ENCODE measurements at regions not wholly inside any gene's neighbourhood (a gene's known extent, or its start where the extent isn't known, plus 50 kb on each side); places are given as distances from the start of the nearest gene placed in this dataset.

GRCh38 chr13:39244561-39245230 is 206.4 kb downstream of the NHLRC3 start:
- no peak for DNase-seq (ENCODE audit: extremely low read depth, low read depth)
- TF ChIP-seq CTCF (IDR thresholded peaks at IDR 0.05; ENCODE audit: low read depth, low read length, missing control alignments): no peak
- no peak overlapping the region for H3K4me3 ChIP-seq (replicated peaks; ENCODE audit: low read depth, low read length)

- no peak for DNase-seq (ENCODE audit: extremely low read depth, low read depth)
- no peak overlapping the region for H3K4me3 ChIP-seq (replicated peaks; ENCODE audit: low read depth, low read length)
- no peak for TF ChIP-seq CTCF (IDR thresholded peaks at IDR 0.05; ENCODE audit: low read depth, low read length, missing control alignments)
Observed at GRCh38 chr13:39245688-39246087, 207.4 kb downstream of the NHLRC3 start.

GRCh38 chr13:39249982-39250381 is 211.7 kb downstream of the NHLRC3 start:
- H3K4me3 ChIP-seq (replicated peaks; ENCODE audit: low read depth, low read length): no peak overlapping the region
- DNase-seq (ENCODE audit: extremely low read depth, low read depth): no peak
- no peak for TF ChIP-seq CTCF (IDR thresholded peaks at IDR 0.05; ENCODE audit: low read depth, low read length, missing control alignments)

GRCh38 chr13:39250440-39250839 is 212.2 kb downstream of the NHLRC3 start:
- TF ChIP-seq CTCF (IDR thresholded peaks at IDR 0.05; ENCODE audit: low read depth, low read length, missing control alignments): no peak
- no peak overlapping the region for H3K4me3 ChIP-seq (replicated peaks; ENCODE audit: low read depth, low read length)

GRCh38 chr13:39251340-39251739 is 213.1 kb downstream of the NHLRC3 start:
- TF ChIP-seq CTCF (IDR thresholded peaks at IDR 0.05; ENCODE audit: low read depth, low read length, missing control alignments): no peak
- no peak for DNase-seq (ENCODE audit: extremely low read depth, low read depth)

More at GRCh38 chr13:39250440-39250839, 212.2 kb downstream of the NHLRC3 start:
- DNase-seq (ENCODE audit: extremely low read depth, low read depth): no peak

GRCh38 chr13:39253774-39254173 is 215.5 kb downstream of the NHLRC3 start:
- DNase-seq (ENCODE audit: extremely low read depth, low read depth): no peak
- H3K4me3 ChIP-seq (replicated peaks; ENCODE audit: low read depth, low read length): no peak overlapping the region
- TF ChIP-seq CTCF (IDR thresholded peaks at IDR 0.05; ENCODE audit: low read depth, low read length, missing control alignments): no peak

More at GRCh38 chr13:39251340-39251739, 213.1 kb downstream of the NHLRC3 start:
- H3K4me3 ChIP-seq (replicated peaks; ENCODE audit: low read depth, low read length): no peak overlapping the region

- H3K4me3 ChIP-seq (replicated peaks; ENCODE audit: low read depth, low read length): no peak overlapping the region
- DNase-seq (ENCODE audit: extremely low read depth, low read depth): no peak
- TF ChIP-seq CTCF (IDR thresholded peaks at IDR 0.05; ENCODE audit: low read depth, low read length, missing control alignments): no peak
Observed at GRCh38 chr13:39254601-39255000, 216.3 kb downstream of the NHLRC3 start.

All from HFF-Myc (cell line).